Loucy (cell line): ENCODE measurements at regions not wholly inside any gene's neighbourhood (a gene's known extent, or its start where the extent isn't known, plus 50 kb on each side); places are given as distances from the start of the nearest gene placed in this dataset.

Source experiments
- CTCF ChIP-seq: fragments of 200-600 bp; sonication (generic); conservative IDR thresholded peaks from 2 replicates; pipeline ENCODE4 v1.5.1; 2014; ENCODE audit warnings: mild to moderate bottlenecking, antibody characterized with exemption, low read length
- EZH2phosphoT487 ChIP-seq: fragments of 200-600 bp; IDR thresholded peaks from 2 replicates; pipeline ENCODE4 v1.6.1; 2018; ENCODE audit warnings: antibody characterized with exemption, mild to moderate bottlenecking, moderate library complexity, borderline replicate concordance

GRCh38 chr11:109512680-109513079 is 90.7 kb downstream of the C11orf87 start:
- TF ChIP-seq CTCF (no peak), EZH2phosphoT487 (no peak)
